ENCODE measurements at regions not wholly inside any gene's neighbourhood (a gene's known extent, or its start where the extent isn't known, plus 50 kb on each side); places are given as distances from the start of the nearest gene placed in this dataset.

DNA sequence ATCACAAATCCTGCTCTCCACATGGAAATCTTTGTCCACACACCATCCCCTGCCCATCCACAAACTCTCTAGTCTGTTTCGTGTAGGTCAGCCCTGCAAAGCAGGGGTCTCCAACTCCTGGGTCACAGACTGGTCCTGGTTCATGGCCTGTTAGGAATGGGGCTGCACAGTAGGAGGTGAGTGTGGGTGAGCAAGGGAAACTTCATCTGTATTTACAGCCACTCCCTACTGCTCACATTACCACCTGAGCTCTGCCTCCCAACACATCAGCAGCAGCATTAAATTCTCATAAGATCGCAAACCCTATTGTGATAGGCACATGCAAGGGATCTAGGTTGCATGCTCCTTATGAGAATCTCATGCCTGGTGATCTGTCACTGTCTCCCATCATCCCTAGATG, 242.1 kb downstream of the FGFR2 start:
- no peak for TF ChIP-seq POLR2AphosphoS5 (IDR thresholded peaks at IDR 0.05)
- no peak for TF ChIP-seq POLR2A (IDR thresholded peaks at IDR 0.05)
- TF ChIP-seq CTCF (IDR thresholded peaks at IDR 0.05) = no peak
- no peak for TF ChIP-seq EP300 (IDR thresholded peaks at IDR 0.05)

Data from stomach (tissue), 4 donors.